GM18867 (cell line): ENCODE measurements at regions not wholly inside any gene's neighbourhood (a gene's known extent, or its start where the extent isn't known, plus 50 kb on each side); places are given as distances from the start of the nearest gene placed in this dataset.

Experiments used
- ATAC-seq: cut with Tn5 transposase; IDR thresholded peaks from one replicate; pipeline ENCODE4 v1.9.1; 2021; ENCODE audit warnings: mild to moderate bottlenecking, moderate library complexity; ENCODE audit not compliant: unreplicated experiment

- ATAC-seq: no peak
Observed at GRCh38 chr11:122285070-122285988, 169.3 kb upstream of the BLID start.

- no peak for ATAC-seq
Observed at GRCh38 chr11:122280870-122281269, 164.9 kb upstream of the BLID start.

GRCh38 chr11:122279194-122279593 lies 163.2 kb upstream of the BLID start:
- ATAC-seq: no peak

GRCh38 chr11:122277493-122277892 lies 161.5 kb upstream of the BLID start:
- no peak for ATAC-seq

GRCh38 chr11:122276221-122276620 lies 160.2 kb upstream of the BLID start:
- no peak for ATAC-seq

GRCh38 chr11:122275508-122275907 lies 159.5 kb upstream of the BLID start:
- ATAC-seq: no peak

GRCh38 chr11:122273476-122274191 lies 157.6 kb upstream of the BLID start:
- ATAC-seq: no peak

GRCh38 chr11:122271745-122272144 lies 155.7 kb upstream of the BLID start:
- no peak for ATAC-seq

- ATAC-seq: no peak
Observed at GRCh38 chr11:122271137-122271536, 155.1 kb upstream of the BLID start.

- no peak for ATAC-seq
Observed at GRCh38 chr11:122270535-122270934, 154.5 kb upstream of the BLID start.

- ATAC-seq: no peak
Observed at GRCh38 chr11:122269824-122270223, 153.8 kb upstream of the BLID start.

- ATAC-seq: no peak
Observed at GRCh38 chr11:122268601-122269130, 152.7 kb upstream of the BLID start.

- ATAC-seq: no peak
Observed at GRCh38 chr11:122267602-122268001, 151.6 kb upstream of the BLID start.

- no peak for ATAC-seq
Observed at GRCh38 chr11:122265981-122266380, 150.0 kb upstream of the BLID start.

GRCh38 chr11:122264121-122264520 lies 148.1 kb upstream of the BLID start:
- no peak for ATAC-seq

GRCh38 chr11:122261546-122261945 lies 145.5 kb upstream of the BLID start:
- no peak for ATAC-seq

- no peak for ATAC-seq
Observed at GRCh38 chr11:122259195-122259821, 143.3 kb upstream of the BLID start.

- no peak for ATAC-seq
Observed at GRCh38 chr11:122258446-122259194, 142.6 kb upstream of the BLID start.

GRCh38 chr11:122253589-122254231 lies 137.7 kb upstream of the BLID start:
- ATAC-seq: no peak

GRCh38 chr11:122248939-122249338 lies 132.9 kb upstream of the BLID start:
- no peak for ATAC-seq
